Lower leg skin (tissue), 3 donors: ENCODE measurements at regions not wholly inside any gene's neighbourhood (a gene's known extent, or its start where the extent isn't known, plus 50 kb on each side); places are given as distances from the start of the nearest gene placed in this dataset.

Experiments
- CTCF ChIP-seq, 3 donors: fragments of 450-650 bp; IDR thresholded peaks; one replicate each; pipeline ENCODE4 v1.5.1; 2016; ENCODE audit warnings: antibody characterized with exemption in 3 of 3, mild to moderate bottlenecking in 3 of 3, moderate library complexity in 2 of 3
- POLR2A ChIP-seq, 2 donors: fragments of 450-650 bp; IDR thresholded peaks; one replicate each; pipeline ENCODE4 v1.6.1; 2016 to 2017; ENCODE audit warnings: antibody characterized with exemption in 2 of 2, mild to moderate bottlenecking in 1 of 2, moderate library complexity in 1 of 2

- no peak for TF ChIP-seq POLR2A (IDR thresholded peaks at IDR 0.05)
- no peak for TF ChIP-seq CTCF (IDR thresholded peaks at IDR 0.05)
Observed at GRCh38 chr7:28343462-28343861, 68.9 kb upstream of the CREB5 start.
